GM12865 (cell line): ENCODE measurements at regions not wholly inside any gene's neighbourhood (a gene's known extent, or its start where the extent isn't known, plus 50 kb on each side); places are given as distances from the start of the nearest gene placed in this dataset.

ENCODE experiments used
- DNase-seq: peaks from one replicate; pipeline ENCODE4 v3.0.0; 2010; ENCODE audit warnings: low read depth
- H3K4me3 ChIP-seq: 2 replicates; pipeline ENCODE4 v1.5.1; 2011; ENCODE audit warnings: mild to moderate bottlenecking, low read depth, low read length, control low read depth
- CTCF ChIP-seq: IDR thresholded peaks from 2 replicates; pipeline ENCODE4 v1.5.1; 2011; ENCODE audit warnings: low read length, control low read depth, low read depth, inconsistent platforms; ENCODE audit not compliant: insufficient read depth; ENCODE audit errors: missing control alignments

GRCh38 chr3:151567477-151567876, 106.6 kb upstream of the IGSF10 start:
- no peak overlapping the region for H3K4me3 ChIP-seq
- no peak for TF ChIP-seq CTCF
- DNase-seq: no peak

GRCh38 chr3:151564261-151564660, 103.4 kb upstream of the IGSF10 start:
- no peak for TF ChIP-seq CTCF

GRCh38 chr3:151563305-151563704, 102.4 kb upstream of the IGSF10 start:
- no peak overlapping the region for H3K4me3 ChIP-seq
- DNase-seq: no peak
- no peak for TF ChIP-seq CTCF

More at GRCh38 chr3:151564261-151564660, 103.4 kb upstream of the IGSF10 start:
- H3K4me3 ChIP-seq: no peak overlapping the region
- no peak for DNase-seq

GRCh38 chr3:151562891-151563290, 102.0 kb upstream of the IGSF10 start:
- no peak for TF ChIP-seq CTCF
- no peak overlapping the region for H3K4me3 ChIP-seq
- DNase-seq: no peak

- H3K4me3 ChIP-seq: no peak overlapping the region
- no peak for TF ChIP-seq CTCF
- no peak for DNase-seq
Observed at GRCh38 chr3:151561878-151562277, 101.0 kb upstream of the IGSF10 start.

- no peak overlapping the region for H3K4me3 ChIP-seq
- TF ChIP-seq CTCF: no peak
- no peak for DNase-seq
Observed at GRCh38 chr3:151560738-151561137, 99.9 kb upstream of the IGSF10 start.

- DNase-seq: no peak
Observed at GRCh38 chr3:151559736-151560135, 98.9 kb upstream of the IGSF10 start.

More at GRCh38 chr3:151559736-151560135, 98.9 kb upstream of the IGSF10 start:
- no peak for TF ChIP-seq CTCF
- H3K4me3 ChIP-seq: no peak overlapping the region
